GM12891 (cell line): ENCODE measurements at regions not wholly inside any gene's neighbourhood (a gene's known extent, or its start where the extent isn't known, plus 50 kb on each side); places are given as distances from the start of the nearest gene placed in this dataset.

Experiments used
- PAX5 ChIP-seq: IDR thresholded peaks from 2 replicates; pipeline ENCODE4 v1.6.1; 2011; ENCODE audit warnings: low read length, moderate library complexity, mild to moderate bottlenecking; ENCODE audit not compliant: insufficient read depth, severe bottlenecking
- POLR2A ChIP-seq: IDR thresholded peaks from 2 replicates; pipeline ENCODE4 v1.6.1; 2011; ENCODE audit warnings: low read depth, low read length, control low read depth
- POLR2AphosphoS5 ChIP-seq: IDR thresholded peaks from 2 replicates; pipeline ENCODE4 v1.6.1; 2011; ENCODE audit warnings: low read depth, low read length, control low read depth
- TAF1 ChIP-seq: IDR thresholded peaks from 2 replicates; pipeline ENCODE4 v1.6.1; 2011; ENCODE audit warnings: low read depth, low read length, control low read depth

GRCh38 chr4:52421811-52422213, 237.3 kb downstream of the USP46 start:
- no peak for TF ChIP-seq POLR2A
- TF ChIP-seq PAX5 = no peak
- TF ChIP-seq POLR2AphosphoS5 = no peak
- TF ChIP-seq TAF1 = no peak
